VCaP (cell line): ENCODE measurements at regions not wholly inside any gene's neighbourhood (a gene's known extent, or its start where the extent isn't known, plus 50 kb on each side); places are given as distances from the start of the nearest gene placed in this dataset.

Source experiments
- H3K27ac ChIP-seq: fragments of 450-650 bp; 2 replicates; pipeline ENCODE4 v1.5.1; 2017
- CTCF ChIP-seq: fragments of 450-650 bp; conservative IDR thresholded peaks from 2 replicates; pipeline ENCODE4 v1.5.1; 2017; ENCODE audit warnings: mild to moderate bottlenecking, moderate library complexity

- peak overlapping the region; percentile 29 for H3K27ac ChIP-seq
- no peak for TF ChIP-seq CTCF
Measured at GRCh38 chr14:34931206-34931605, 51.6 kb upstream of the SRP54 start.

- H3K27ac ChIP-seq, result peak overlapping the region; percentile 29; the same call in 1 of the 2 replicates
- no peak for TF ChIP-seq CTCF
Measured at GRCh38 chr14:34930591-34931091, 52.2 kb upstream of the SRP54 start.

GRCh38 chr14:34926552-34926951, 51.4 kb upstream of the BAZ1A start:
- no peak for TF ChIP-seq CTCF
- no peak overlapping the region for H3K27ac ChIP-seq
